Ascending aorta (tissue), 2 donors: ENCODE measurements at regions not wholly inside any gene's neighbourhood (a gene's known extent, or its start where the extent isn't known, plus 50 kb on each side); places are given as distances from the start of the nearest gene placed in this dataset.

Source experiments
- DNase-seq, 2 donors: peaks; one replicate each; pipeline ENCODE4 v3.0.0-alpha.2; 2019; ENCODE audit warnings: low spot score in 2 of 2
- H3K27ac ChIP-seq, 2 donors: fragments of 200-600 bp; sonication (generic); one replicate each; pipeline ENCODE4 v1.5.1; 2016 to 2017; ENCODE audit warnings: mild to moderate bottlenecking in 1 of 2
- H3K27me3 ChIP-seq: fragments of 200-600 bp; sonication (generic); one replicate; pipeline ENCODE4 v1.5.1; 2017
- H3K36me3 ChIP-seq, 2 donors: fragments of 200-600 bp; sonication (generic); one replicate each; pipeline ENCODE4 v1.5.1; 2016
- H3K4me1 ChIP-seq, 2 donors: fragments of 200-600 bp; sonication (generic); one replicate each; pipeline ENCODE4 v1.5.1; 2016 to 2017; ENCODE audit warnings: mild to moderate bottlenecking in 1 of 2
- H3K4me3 ChIP-seq, 2 donors: fragments of 200-600 bp; sonication (generic); one replicate each; pipeline ENCODE4 v1.5.1; 2016 to 2017; ENCODE audit warnings: mild to moderate bottlenecking in 1 of 2
- H3K9me3 ChIP-seq, 2 donors: fragments of 200-600 bp; sonication (generic); one replicate each; pipeline ENCODE4 v1.5.1; 2016
- CTCF ChIP-seq, 3 experiments: fragments of 200-600 bp in 2 of 3; fragments of 450-650 bp in 1 of 3; sonication (generic) in 2 of 3; IDR thresholded peaks; one replicate each; pipeline ENCODE4 v1.5.1; 2016 to 2019; ENCODE audit warnings: antibody characterized with exemption in 3 of 3, mild to moderate bottlenecking in 1 of 3, moderate library complexity in 1 of 3
- intact Hi-C: fragments of 100-400 bp; cut with DNase I; formaldehyde crosslinking; loops from one replicate; pipeline ENCODE4 v1.15.1; 2023

GRCh38 chr17:36765436-36766043 is 164.2 kb downstream of the MRM1 start:
- Histone ChIP-seq H3K4me1 (no peaks in the 10 kb centered on the region), H3K27me3 (no peaks in the 10 kb centered on the region), H3K36me3 (no peaks in the 10 kb centered on the region), H3K27ac (no peak overlapping the region), H3K9me3 (no peaks in the 10 kb centered on the region), H3K4me3 (no peak overlapping the region)
- no peak for TF ChIP-seq CTCF (IDR thresholded peaks at IDR 0.05)
- DNase-seq = no peak
- intact Hi-C loops = no loop called here

- DNase-seq = no peak
- intact Hi-C loops = no loop called here
Observed at GRCh38 chr17:36768394-36768793, 167.0 kb downstream of the MRM1 start.

GRCh38 chr17:36773039-36773438 is 164.2 kb upstream of the LHX1 start:
- Histone ChIP-seq H3K36me3 (no peaks in the 10 kb centered on the region), H3K4me3 (no peak overlapping the region), H3K9me3 (no peaks in the 10 kb centered on the region), H3K4me1 (no peaks in the 10 kb centered on the region), H3K27me3 (no peaks in the 10 kb centered on the region), H3K27ac (no peak overlapping the region)
- intact Hi-C loops = no loop called here
- no peak for DNase-seq
- no peak for TF ChIP-seq CTCF (IDR thresholded peaks at IDR 0.05)

More at GRCh38 chr17:36768394-36768793, 167.0 kb downstream of the MRM1 start:
- Histone ChIP-seq H3K4me1 (no peaks in the 10 kb centered on the region), H3K27me3 (no peaks in the 10 kb centered on the region), H3K36me3 (no peaks in the 10 kb centered on the region), H3K27ac (no peak overlapping the region), H3K4me3 (no peak overlapping the region), H3K9me3 (no peaks in the 10 kb centered on the region)
- no peak for TF ChIP-seq CTCF (IDR thresholded peaks at IDR 0.05)

- intact Hi-C loops = no loop called here
- no peak for DNase-seq
- no peaks in the 10 kb centered on the region for H3K4me1 ChIP-seq
- no peak for TF ChIP-seq CTCF (IDR thresholded peaks at IDR 0.05)
- no peaks in the 10 kb centered on the region for H3K36me3 ChIP-seq
- no peak overlapping the region for H3K4me3 ChIP-seq
- H3K27ac ChIP-seq = no peak overlapping the region
- H3K27me3 ChIP-seq = no peaks in the 10 kb centered on the region
- H3K9me3 ChIP-seq = no peaks in the 10 kb centered on the region
Observed at GRCh38 chr17:36777118-36777517, 160.2 kb upstream of the LHX1 start.

GRCh38 chr17:36778448-36778847 is 158.8 kb upstream of the LHX1 start:
- TF ChIP-seq CTCF (IDR thresholded peaks at IDR 0.05) = no peak
- Histone ChIP-seq H3K9me3 (no peaks in the 10 kb centered on the region), H3K4me3 (no peak overlapping the region), H3K27me3 (no peaks in the 10 kb centered on the region), H3K4me1 (no peaks in the 10 kb centered on the region), H3K36me3 (no peaks in the 10 kb centered on the region), H3K27ac (no peak overlapping the region)
- intact Hi-C loops = no loop called here
- DNase-seq = no peak

GRCh38 chr17:36779550-36779949 is 157.7 kb upstream of the LHX1 start:
- intact Hi-C loops = no loop called here
- Histone ChIP-seq H3K36me3 (no peaks in the 10 kb centered on the region), H3K4me1 (no peaks in the 10 kb centered on the region), H3K27me3 (no peaks in the 10 kb centered on the region), H3K27ac (no peak overlapping the region), H3K9me3 (no peaks in the 10 kb centered on the region), H3K4me3 (no peak overlapping the region)
- no peak for TF ChIP-seq CTCF (IDR thresholded peaks at IDR 0.05)
- DNase-seq = no peak
